DOHH2 (cell line): ENCODE measurements at regions not wholly inside any gene's neighbourhood (a gene's known extent, or its start where the extent isn't known, plus 50 kb on each side); places are given as distances from the start of the nearest gene placed in this dataset.

Source experiments
- H3F3A ChIP-seq: fragments of 200-600 bp; sonication (generic), shearing (Covaris generic); 2 replicates; pipeline ENCODE4 v1.6.0; 2016; ENCODE audit warnings: antibody characterized with exemption, mild to moderate bottlenecking; ENCODE audit not compliant: control insufficient read depth, insufficient read depth
- H3K27ac ChIP-seq: fragments of 200-600 bp; sonication (generic); 2 replicates; pipeline ENCODE4 v1.5.1; 2014; ENCODE audit warnings: low read depth, mild to moderate bottlenecking, low read length, moderate library complexity
- H3K27me3 ChIP-seq: fragments of 200-600 bp; sonication (generic); 2 replicates; pipeline ENCODE4 v1.6.1; 2014; ENCODE audit warnings: mild to moderate bottlenecking, low read length, mixed read lengths; ENCODE audit not compliant: control insufficient read depth
- H3K36me3 ChIP-seq: fragments of 200-600 bp; sonication (generic); 2 replicates; pipeline ENCODE4 v1.6.1; 2014; ENCODE audit warnings: mild to moderate bottlenecking, low read length, moderate library complexity, mixed read lengths; ENCODE audit not compliant: control insufficient read depth
- H3K4me1 ChIP-seq: fragments of 200-600 bp; sonication (generic); 2 replicates; pipeline ENCODE4 v1.6.1; 2014; ENCODE audit warnings: mild to moderate bottlenecking, low read length, mixed read lengths; ENCODE audit not compliant: control insufficient read depth
- H3K4me2 ChIP-seq: fragments of 200-600 bp; sonication (generic); 2 replicates; pipeline ENCODE4 v1.6.0; 2014; ENCODE audit warnings: mild to moderate bottlenecking, low read length, moderate library complexity
- H3K4me3 ChIP-seq: fragments of 200-600 bp; sonication (generic); 2 replicates; pipeline ENCODE4 v1.5.1; 2014; ENCODE audit warnings: mild to moderate bottlenecking, low read length, mixed read lengths
- H3K79me2 ChIP-seq: fragments of 200-600 bp; sonication (generic); 2 replicates; pipeline ENCODE4 v1.6.1; 2014; ENCODE audit warnings: mild to moderate bottlenecking, low read length, mixed read lengths; ENCODE audit not compliant: control insufficient read depth
- H3K9me2 ChIP-seq: fragments of 200-600 bp; sonication (generic); replicated peaks from 2 replicates; pipeline ENCODE4 v1.6.1; 2014; ENCODE audit warnings: mild to moderate bottlenecking, low read length, mixed read lengths; ENCODE audit not compliant: control insufficient read depth
- H3K9me3 ChIP-seq: fragments of 200-600 bp; sonication (generic); 2 replicates; pipeline ENCODE4 v1.6.1; 2014; ENCODE audit warnings: antibody characterized with exemption, low read length, mixed read lengths; ENCODE audit not compliant: control insufficient read depth, insufficient read depth
- H4K20me1 ChIP-seq: fragments of 200-600 bp; sonication (generic); 2 replicates; pipeline ENCODE4 v1.6.0; 2014; ENCODE audit warnings: low read depth, mild to moderate bottlenecking, antibody characterized with exemption, low read length, moderate library complexity; ENCODE audit not compliant: control insufficient read depth, insufficient read depth
- CTCF ChIP-seq: fragments of 200-600 bp; sonication (generic); IDR thresholded peaks from one replicate; pipeline ENCODE4 v1.5.1; 2014; ENCODE audit warnings: antibody characterized with exemption, mild to moderate bottlenecking, low read depth, low read length; ENCODE audit not compliant: poor library complexity, severe bottlenecking
- EZH2phosphoT487 ChIP-seq: fragments of 200-600 bp; sonication (generic); IDR thresholded peaks from 2 replicates; pipeline ENCODE4 v1.6.1; 2017; ENCODE audit warnings: borderline replicate concordance, mild to moderate bottlenecking, antibody characterized with exemption, low read length, moderate library complexity, mixed read lengths

DNA sequence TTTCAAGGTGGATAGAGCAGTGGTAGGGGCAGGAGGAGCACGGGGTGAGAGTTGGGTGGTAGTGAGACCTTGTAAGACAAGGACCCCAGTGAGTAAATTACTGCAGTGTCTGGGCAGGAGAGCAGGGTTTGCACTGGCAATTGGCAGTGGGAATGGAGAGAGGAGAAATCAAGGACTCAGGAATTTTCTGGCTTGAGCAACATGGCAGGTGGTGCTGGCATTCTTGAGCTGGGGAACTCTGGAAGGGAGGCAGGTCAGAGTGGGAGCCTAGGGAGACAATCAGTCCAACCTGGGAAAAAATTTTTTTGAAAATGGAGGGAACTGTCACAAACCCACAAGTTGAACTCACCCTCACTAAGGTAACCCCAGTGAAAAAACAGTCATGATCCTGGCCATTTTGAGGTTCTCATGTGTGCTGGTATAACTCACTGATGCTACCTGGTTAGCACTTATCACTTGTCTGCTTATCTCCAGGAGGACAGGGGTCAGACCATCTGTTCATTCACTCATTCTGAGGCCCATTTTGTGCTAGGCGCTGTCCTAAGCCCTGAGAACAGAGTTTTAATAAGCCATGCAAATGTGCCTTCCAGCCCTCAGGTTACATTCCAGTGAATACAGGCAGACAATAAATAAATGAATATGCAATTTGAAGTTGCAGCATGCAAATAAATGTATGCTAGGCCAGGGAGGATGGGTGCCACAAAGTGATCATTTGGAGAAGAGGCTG, 92.2 kb upstream of the SEC11C start:
- Histone ChIP-seq H3K36me3 (no peaks in the 10 kb centered on the region), H3K4me3 (no peak overlapping the region), H3K79me2 (no peaks in the 10 kb centered on the region), H3K27me3 (no peaks in the 10 kb centered on the region), H3K4me2 (no peak overlapping the region), H3K9me2 (no peaks in the 10 kb centered on the region), H3K9me3 (no peaks in the 10 kb centered on the region), H3K27ac (no peak overlapping the region), H3K4me1 (peaks cover 24% of the 10 kb centered on the region), H3F3A (0 out of 2 replicates have a peak, but pooled peaks cover 7% of the 10 kb centered on the region), H4K20me1 (no peaks in the 10 kb centered on the region)
- TF ChIP-seq EZH2phosphoT487 (no peak), CTCF (no peak)

GRCh38 chr18:59048048-59048363, 91.7 kb upstream of the SEC11C start:
- H3F3A ChIP-seq: 0 out of 2 replicates have a peak, but pooled peaks cover 7% of the 10 kb centered on the region
- peaks cover 24% of the 10 kb centered on the region for H3K4me1 ChIP-seq
- no peaks in the 10 kb centered on the region for H3K9me2 ChIP-seq
- H3K27me3 ChIP-seq: no peaks in the 10 kb centered on the region
- no peaks in the 10 kb centered on the region for H3K79me2 ChIP-seq
- TF ChIP-seq EZH2phosphoT487: no peak
- no peak for TF ChIP-seq CTCF
- H3K36me3 ChIP-seq: no peaks in the 10 kb centered on the region
- H3K27ac ChIP-seq: no peak overlapping the region
- no peaks in the 10 kb centered on the region for H3K9me3 ChIP-seq
- H3K4me2 ChIP-seq: no peak overlapping the region
- no peak overlapping the region for H3K4me3 ChIP-seq
- no peaks in the 10 kb centered on the region for H4K20me1 ChIP-seq

- Histone ChIP-seq H3K9me3 (no peaks in the 10 kb centered on the region), H3K27ac (no peak overlapping the region), H3K79me2 (no peaks in the 10 kb centered on the region), H3K27me3 (no peaks in the 10 kb centered on the region), H3K36me3 (no peaks in the 10 kb centered on the region), H3K4me3 (no peak overlapping the region), H4K20me1 (no peaks in the 10 kb centered on the region), H3F3A (0 out of 2 replicates have a peak, but pooled peaks cover 7% of the 10 kb centered on the region), H3K4me1 (peaks cover 24% of the 10 kb centered on the region), H3K4me2 (no peak overlapping the region), H3K9me2 (no peaks in the 10 kb centered on the region)
- no peak for TF ChIP-seq CTCF
Observed at GRCh38 chr18:59048378-59048777, 91.3 kb upstream of the SEC11C start.
